ENCODE measurements at regions not wholly inside any gene's neighbourhood (a gene's known extent, or its start where the extent isn't known, plus 50 kb on each side); places are given as distances from the start of the nearest gene placed in this dataset.

GRCh38 chr2:56515399-56515798 is 331.6 kb downstream of the CCDC85A start:
- Histone ChIP-seq H2AK5ac (ENCODE audit: low read depth, low read length) (no peak overlapping the region), H3K56ac (replicated peaks; ENCODE audit: insufficient read length, low read depth, low read length) (no peak overlapping the region), H3K23me2 (ENCODE audit: low read depth, low read length) (no peaks in the 10 kb centered on the region), H3K23ac (ENCODE audit: insufficient read length) (no peak overlapping the region), H2BK120ac (replicated peaks; ENCODE audit: low read depth, low read length) (no peak overlapping the region), H2BK5ac (ENCODE audit: low read depth, low read length) (no peak overlapping the region), H2BK12ac (ENCODE audit: low read depth, low read length) (no peak overlapping the region), H3K27me3 (replicated peaks in 1 of 4; ENCODE audit: control insufficient read depth in 3 of 4, extremely low read depth in 1 of 4, insufficient read depth in 3 of 4, low read length in 3 of 4) (no peaks in the 10 kb centered on the region), H3K9me3 (ENCODE audit: insufficient read depth in 2 of 2, low read depth in 1 of 2, low read length in 1 of 2) (0 out of 4 replicates have a peak, but pooled peaks cover 0 to 2% of the 10 kb centered on the region in 2 experiments), H3K9ac (replicated peaks in 1 of 4; ENCODE audit: extremely low read depth in 1 of 4, low read depth in 3 of 4, low read length in 3 of 4) (no peak overlapping the region), H4K91ac (replicated peaks; ENCODE audit: insufficient read length, low read length) (no peak overlapping the region), H3K4me1 (replicated peaks in 1 of 4; ENCODE audit: control insufficient read depth in 3 of 4, insufficient read depth in 4 of 4, low read length in 3 of 4) (no peaks in the 10 kb centered on the region), H3K4ac (replicated peaks; ENCODE audit: insufficient read length, low read depth, low read length) (no peak overlapping the region), H3K79me2 (ENCODE audit: control insufficient read depth in 1 of 2, insufficient read depth in 2 of 2, low read length in 2 of 2) (no peaks in the 10 kb centered on the region), H3K4me3 (ENCODE audit: extremely low read depth in 1 of 4, insufficient read depth in 2 of 4, low read depth in 3 of 4, low read length in 4 of 4) (no peak overlapping the region), H2BK15ac (ENCODE audit: low read length) (no peak overlapping the region), H2AFZ (ENCODE audit: low read length) (no peak overlapping the region), H3K4me2 (ENCODE audit: insufficient read depth in 1 of 2, low read depth in 2 of 2, low read length in 2 of 2) (no peak overlapping the region), H4K5ac (ENCODE audit: insufficient read length, low read depth, low read length) (no peak overlapping the region), H3K27ac (ENCODE audit: low read depth, low read length) (no peak overlapping the region), H4K8ac (ENCODE audit: extremely low read depth, insufficient read depth, low read length) (no peak overlapping the region), H3K79me1 (ENCODE audit: low read depth, low read length) (no peaks in the 10 kb centered on the region), H4K20me1 (replicated peaks in 1 of 2; ENCODE audit: control insufficient read depth in 1 of 2, insufficient read depth in 2 of 2, low read length in 2 of 2) (no peaks in the 10 kb centered on the region), H3K36me3 (ENCODE audit: control insufficient read depth in 2 of 4, insufficient read depth in 4 of 4, low read length in 3 of 4) (no peaks in the 10 kb centered on the region), H3K18ac (ENCODE audit: extremely low read depth, low read length) (no peak overlapping the region), H3K14ac (ENCODE audit: insufficient read length) (no peak overlapping the region), H2BK20ac (ENCODE audit: low read length) (no peak overlapping the region)
- no peak for FAIRE-seq
- TF ChIP-seq ATF2 (IDR thresholded peaks at IDR 0.05; ENCODE audit: low read length) (no peak), SIRT6 (IDR thresholded peaks at IDR 0.05; ENCODE audit: low read length) (no peak), E2F6 (IDR thresholded peaks at IDR 0.05) (no peak), BACH1 (IDR thresholded peaks at IDR 0.05; ENCODE audit: low read length) (no peak), ASH2L (IDR thresholded peaks at IDR 0.05; ENCODE audit: low read length) (no peak), TCF12 (IDR thresholded peaks at IDR 0.05; ENCODE audit: low read depth, low read length) (no peak), CBX8 (IDR thresholded peaks at IDR 0.05; ENCODE audit: borderline replicate concordance, low read depth, low read length) (no peak), BCL11A (IDR thresholded peaks at IDR 0.05; ENCODE audit: low read depth in 2 of 2, low read length in 2 of 2) (no peak)
- DNase-seq (ENCODE audit: low read depth in 1 of 2, low spot score in 2 of 2): no peak
- CTCF ChIA-PET (ENCODE audit: partially characterized antibody): interaction anchor here (0.5 to 0.7 kb wide), 3 partner anchors 15 to 330 kb away, joined by 3 to 4 read pairs (median 3); no protein-coding TSS in a partner anchor
- POLR2A ChIA-PET (ENCODE audit: partially characterized antibody): no interaction called here

All from H1 (cell line).